ENCODE measurements at regions not wholly inside any gene's neighbourhood (a gene's known extent, or its start where the extent isn't known, plus 50 kb on each side); places are given as distances from the start of the nearest gene placed in this dataset.
A peak's percentile ranks its signal among the peaks of the same experiment; 100 is the strongest.

- Histone ChIP-seq H3K4me3 (no peak overlapping the region), H3K9me3 (no peaks in the 10 kb centered on the region), H3K27ac (peak overlapping the region in 1 of 4 donors; percentile 15), H3K4me1 (peaks cover 32 to 43% (median 34%) of the 10 kb centered on the region in 4 donors), H3K36me3 (no peaks in the 10 kb centered on the region), H3K27me3 (no peaks in the 10 kb centered on the region)
- WGBS, 2 donors: 68 to 89% methylated on average over 7 to 8 of the region's 8 CpGs
- no peak for DNase-seq
- ATAC-seq (ENCODE audit: low FRiP score in 2 of 2): no peak
- TF ChIP-seq POLR2A (IDR thresholded peaks at IDR 0.05): no peak
- no peak for TF ChIP-seq EP300 (IDR thresholded peaks at IDR 0.05)
- no peak for TF ChIP-seq CTCF (IDR thresholded peaks at IDR 0.05)
- TF ChIP-seq POLR2AphosphoS5 (IDR thresholded peaks at IDR 0.05): no peak
Measured at GRCh38 chr20:4067600-4068261, 52.4 kb upstream of the RNF24 start.

- no peak for TF ChIP-seq CTCF (IDR thresholded peaks at IDR 0.05)
- TF ChIP-seq POLR2AphosphoS5 (IDR thresholded peaks at IDR 0.05): no peak
- TF ChIP-seq POLR2A (IDR thresholded peaks at IDR 0.05): no peak
- TF ChIP-seq EP300 (IDR thresholded peaks at IDR 0.05): no peak
- Histone ChIP-seq H3K36me3 (no peaks in the 10 kb centered on the region), H3K9me3 (no peaks in the 10 kb centered on the region), H3K4me1 (peaks cover 33 to 44% (median 34%) of the 10 kb centered on the region in 4 donors), H3K27me3 (no peaks in the 10 kb centered on the region), H3K27ac (peak overlapping the region in 1 of 4 donors; percentile 13), H3K4me3 (no peak overlapping the region)
- ATAC-seq (ENCODE audit: low FRiP score in 2 of 2) (no peak), DNase-seq (no peak)
- 77 to 87% methylated on average over 5 of the region's 5 CpGs for WGBS, 2 donors
Measured at GRCh38 chr20:4066551-4066950, 51.2 kb upstream of the RNF24 start.

- H3K27ac ChIP-seq: peak overlapping the region; percentile 37 to 87 (median 78)
- no peak overlapping the region for H3K4me3 ChIP-seq
- no peaks in the 10 kb centered on the region for H3K9me3 ChIP-seq
- peaks cover 37 to 53% (median 39%) of the 10 kb centered on the region in 4 donors for H3K4me1 ChIP-seq
- DNase-seq: no peak
- H3K36me3 ChIP-seq: no peaks in the 10 kb centered on the region
- no peak for ATAC-seq (ENCODE audit: low FRiP score in 2 of 2)
- TF ChIP-seq POLR2AphosphoS5 (IDR thresholded peaks at IDR 0.05) (no peak), EP300 (IDR thresholded peaks at IDR 0.05) (no peak), POLR2A (IDR thresholded peaks at IDR 0.05) (no peak), CTCF (IDR thresholded peaks at IDR 0.05) (no peak)
- H3K27me3 ChIP-seq: no peaks in the 10 kb centered on the region
- 38 to 56% methylated on average over 2 of the region's 2 CpGs for WGBS, 2 donors
Measured at GRCh38 chr20:4065391-4065844, 50.1 kb upstream of the RNF24 start.

Measured in upper lobe of left lung (tissue), 6 donors.